ENCODE measurements at regions not wholly inside any gene's neighbourhood (a gene's known extent, or its start where the extent isn't known, plus 50 kb on each side); places are given as distances from the start of the nearest gene placed in this dataset.

- Histone ChIP-seq H3K4me3 (ENCODE audit: low read depth, low read length, poor library complexity, severe bottlenecking) (no peak overlapping the region), H3K4me1 (ENCODE audit: insufficient read depth, low read length, poor library complexity, severe bottlenecking) (no peaks in the 10 kb centered on the region), H3K27ac (ENCODE audit: low read depth, low read length, poor library complexity, severe bottlenecking) (no peak overlapping the region), H3K27me3 (replicated peaks; ENCODE audit: insufficient read depth, low read depth, low read length, poor library complexity) (no peaks in the 10 kb centered on the region), H3K9me3 (ENCODE audit: low read depth, low read length, poor library complexity, severe bottlenecking) (peaks cover 3% of the 10 kb centered on the region), H3K36me3 (ENCODE audit: insufficient read depth, low read length, poor library complexity, severe bottlenecking) (no peaks in the 10 kb centered on the region)
- POLR2A ChIA-PET (ENCODE audit: low non-redundant PET): no interaction called here
- TF ChIP-seq CTCF (conservative IDR thresholded peaks at IDR 0.05; ENCODE audit: low read depth, low read length) (no peak), EZH2 (IDR thresholded peaks at IDR 0.05; ENCODE audit: borderline replicate concordance, low read depth, low read length, poor library complexity, severe bottlenecking) (no peak)
- CTCF ChIA-PET: no interaction called here
- DNase-seq (ENCODE audit: low spot score): no peak
- intact Hi-C loops (cut with micrococcal nuclease; ENCODE audit: unreplicated experiment): no loop called here
- BruUV-seq (replicated peaks): no TSS peak
Observed at GRCh38 chr16:79697562-79698112, 97.1 kb upstream of the MAF start.

GRCh38 chr16:79691007-79691406, 90.5 kb upstream of the MAF start:
- DNase-seq (ENCODE audit: low spot score): no peak
- no TSS peak for BruUV-seq (replicated peaks)
- Histone ChIP-seq H3K27ac (ENCODE audit: low read depth, low read length, poor library complexity, severe bottlenecking) (no peak overlapping the region), H3K4me3 (ENCODE audit: low read depth, low read length, poor library complexity, severe bottlenecking) (no peak overlapping the region), H3K9me3 (ENCODE audit: low read depth, low read length, poor library complexity, severe bottlenecking) (peaks cover 3% of the 10 kb centered on the region), H3K4me1 (ENCODE audit: insufficient read depth, low read length, poor library complexity, severe bottlenecking) (no peaks in the 10 kb centered on the region), H3K36me3 (ENCODE audit: insufficient read depth, low read length, poor library complexity, severe bottlenecking) (no peaks in the 10 kb centered on the region), H3K27me3 (replicated peaks; ENCODE audit: insufficient read depth, low read depth, low read length, poor library complexity) (no peaks in the 10 kb centered on the region)
- POLR2A ChIA-PET (ENCODE audit: low non-redundant PET): interaction anchor here (0.6 kb wide), 1 partner anchor 166 kb away, joined by 4 read pairs; no protein-coding TSS in a partner anchor
- TF ChIP-seq EZH2 (IDR thresholded peaks at IDR 0.05; ENCODE audit: borderline replicate concordance, low read depth, low read length, poor library complexity, severe bottlenecking) (no peak), CTCF (conservative IDR thresholded peaks at IDR 0.05; ENCODE audit: low read depth, low read length) (no peak)
- intact Hi-C loops (cut with micrococcal nuclease; ENCODE audit: unreplicated experiment): no loop called here
- CTCF ChIA-PET: no interaction called here

- H3K27ac ChIP-seq (ENCODE audit: low read depth, low read length, poor library complexity, severe bottlenecking): no peak overlapping the region
- no TSS peak for BruUV-seq (replicated peaks)
- H3K36me3 ChIP-seq (ENCODE audit: insufficient read depth, low read length, poor library complexity, severe bottlenecking): no peaks in the 10 kb centered on the region
- peaks cover 3% of the 10 kb centered on the region for H3K9me3 ChIP-seq (ENCODE audit: low read depth, low read length, poor library complexity, severe bottlenecking)
- DNase-seq (ENCODE audit: low spot score): no peak
- intact Hi-C loops (cut with micrococcal nuclease; ENCODE audit: unreplicated experiment): no loop called here
- no peaks in the 10 kb centered on the region for H3K4me1 ChIP-seq (ENCODE audit: insufficient read depth, low read length, poor library complexity, severe bottlenecking)
- TF ChIP-seq CTCF (conservative IDR thresholded peaks at IDR 0.05; ENCODE audit: low read depth, low read length): no peak
- no peak for TF ChIP-seq EZH2 (IDR thresholded peaks at IDR 0.05; ENCODE audit: borderline replicate concordance, low read depth, low read length, poor library complexity, severe bottlenecking)
- H3K4me3 ChIP-seq (ENCODE audit: low read depth, low read length, poor library complexity, severe bottlenecking): no peak overlapping the region
- POLR2A ChIA-PET (ENCODE audit: low non-redundant PET): no interaction called here
- H3K27me3 ChIP-seq (replicated peaks; ENCODE audit: insufficient read depth, low read depth, low read length, poor library complexity): no peaks in the 10 kb centered on the region
- CTCF ChIA-PET: no interaction called here
Observed at GRCh38 chr16:79690159-79690558, 89.6 kb upstream of the MAF start.
